Ovary (tissue), 7 donors: ENCODE measurements at regions not wholly inside any gene's neighbourhood (a gene's known extent, or its start where the extent isn't known, plus 50 kb on each side); places are given as distances from the start of the nearest gene placed in this dataset.

Experiments
- DNase-seq, 5 donors: peaks; one replicate each; pipeline ENCODE4 v3.0.0-alpha.2; 2019 to 2020
- H3K27ac ChIP-seq, 2 donors: fragments of 200-600 bp; one replicate each; pipeline versions ENCODE4 v1.5.1 to v1.8.0; 2019 to 2022
- H3K27me3 ChIP-seq: fragments of 200-600 bp; one replicate; pipeline ENCODE4 v1.8.0; 2022
- H3K36me3 ChIP-seq: fragments of 200-600 bp; sonication (generic); one replicate; pipeline ENCODE4 v1.5.1; 2019
- H3K4me1 ChIP-seq: one replicate; pipeline ENCODE4 v1.8.1; 2013; ENCODE audit warnings: mild to moderate bottlenecking, moderate library complexity; ENCODE audit not compliant: insufficient read depth
- H3K4me3 ChIP-seq: fragments of 200-600 bp; sonication (generic); one replicate; pipeline ENCODE4 v1.5.1; 2017
- H3K9me3 ChIP-seq, 2 donors: fragments of 200-600 bp in 1 of 2; sonication (generic) in 1 of 2; one replicate each; pipeline versions ENCODE4 v1.5.1 to v1.8.1; 2013 to 2019; ENCODE audit warnings: mild to moderate bottlenecking in 1 of 2, moderate library complexity in 1 of 2
- CTCF ChIP-seq, 3 donors: fragments of 450-650 bp in 2 of 3; fragments of 200-600 bp in 1 of 3; IDR thresholded peaks; one replicate each; pipeline versions ENCODE4 v1.5.1 to v1.8.0; 2016 to 2022; ENCODE audit warnings: antibody characterized with exemption in 3 of 3, mild to moderate bottlenecking in 1 of 3
- EP300 ChIP-seq: sonication (generic); formaldehyde crosslinking; IDR thresholded peaks from one replicate; pipeline ENCODE4 v1.6.1; 2017; ENCODE audit warnings: antibody characterized with exemption
- POLR2A ChIP-seq: fragments of 450-650 bp; IDR thresholded peaks from one replicate; pipeline ENCODE4 v1.6.1; 2017; ENCODE audit warnings: antibody characterized with exemption, mild to moderate bottlenecking, moderate library complexity
- WGBS, 3 donors: extraction: QIAGEN DNeasy Blood & Tissue Kit in 1 of 3; methylation state at CpG; one replicate each; pipeline versions ENCODE4 v1.1.5 to v1.1.7; 2013 to 2017; 5-methylcytosine and 5-hydroxymethylcytosine counted together
- intact Hi-C, 4 donors: fragments of 100-400 bp; cut with DNase I; formaldehyde crosslinking; loops; one replicate each; pipeline versions ENCODE4 v1.11.0 to v1.15.1; 2022 to 2023
- donor health status: DM: no; HTN: no; CAD: no; lungs with moderate emphysema.
- donor health status: DM: no; HTN: no; CAD: no.
- donor health status: Bipolar disorder and iron deficiency.
- donor health status: DM: no; HTN: no; CAD: no.
- donor health status: DM: yes; HTN: yes; CAD: no.

- H3K27ac ChIP-seq, result no peak overlapping the region
- no peak overlapping the region for H3K4me3 ChIP-seq
- H3K27me3 ChIP-seq, result no peaks in the 10 kb centered on the region
- intact Hi-C loops, result loop anchor here in 2 of 4 donors (10.0 kb wide), 1 partner anchor 241 kb away; no protein-coding TSS in a partner anchor
- H3K36me3 ChIP-seq, result no peaks in the 10 kb centered on the region
- no peak for TF ChIP-seq CTCF (IDR thresholded peaks at IDR 0.05)
- TF ChIP-seq POLR2A, result no peak
- TF ChIP-seq EP300, result no peak
- H3K4me1 ChIP-seq, result no peaks in the 10 kb centered on the region
- 86 to 90% (median 87%) methylated on average over 4 of the region's 4 CpGs for WGBS, 3 donors
- DNase-seq, result no peak
- H3K9me3 ChIP-seq, result no peaks in the 10 kb centered on the region
These were observed 121.2 kb upstream of the RASGRP1 start for GRCh38 chr15:38685686-38686339.

GRCh38 chr15:38687340-38687739, 122.7 kb upstream of the RASGRP1 start:
- Histone ChIP-seq H3K27me3 (no peaks in the 10 kb centered on the region), H3K9me3 (no peaks in the 10 kb centered on the region), H3K4me1 (no peaks in the 10 kb centered on the region), H3K27ac (no peak overlapping the region), H3K4me3 (no peak overlapping the region), H3K36me3 (no peaks in the 10 kb centered on the region)
- WGBS, 3 donors, result 20 to 27% (median 26%) methylated on average over 2 of the region's 2 CpGs
- intact Hi-C loops, result loop anchor here in 2 of 4 donors (10.0 kb wide), 1 partner anchor 243 kb away; no protein-coding TSS in a partner anchor
- no peak for DNase-seq
- TF ChIP-seq CTCF (IDR thresholded peaks at IDR 0.05) (no peak), EP300 (no peak), POLR2A (no peak)

GRCh38 chr15:38687775-38688495, 123.3 kb upstream of the RASGRP1 start:
- TF ChIP-seq POLR2A, result no peak
- no peak for TF ChIP-seq CTCF (IDR thresholded peaks at IDR 0.05)
- no peak for TF ChIP-seq EP300
- intact Hi-C loops, result loop anchor here in 2 of 4 donors (10.0 kb wide), 1 partner anchor 243 kb away; no protein-coding TSS in a partner anchor
- 56 to 62% (median 57%) methylated on average over 7 of the region's 7 CpGs for WGBS, 3 donors

GRCh38 chr15:38688761-38689160, 124.1 kb upstream of the RASGRP1 start:
- H3K9me3 ChIP-seq, result no peaks in the 10 kb centered on the region
- DNase-seq, result no peak
- no peaks in the 10 kb centered on the region for H3K36me3 ChIP-seq
- TF ChIP-seq EP300 (no peak), CTCF (IDR thresholded peaks at IDR 0.05) (no peak), POLR2A (no peak)
- H3K27ac ChIP-seq, result no peak overlapping the region
- H3K27me3 ChIP-seq, result no peaks in the 10 kb centered on the region
- H3K4me3 ChIP-seq, result no peak overlapping the region
- 29 to 37% (median 36%) methylated on average over 1 of the region's 1 CpG for WGBS, 3 donors
- no peaks in the 10 kb centered on the region for H3K4me1 ChIP-seq
- intact Hi-C loops, result loop anchor here in 2 of 4 donors (10.0 kb wide), 1 partner anchor 244 kb away; no protein-coding TSS in a partner anchor

More at GRCh38 chr15:38687775-38688495, 123.3 kb upstream of the RASGRP1 start:
- H3K36me3 ChIP-seq, result no peaks in the 10 kb centered on the region
- no peaks in the 10 kb centered on the region for H3K4me1 ChIP-seq
- H3K9me3 ChIP-seq, result no peaks in the 10 kb centered on the region
- DNase-seq, result no peak
- no peak overlapping the region for H3K4me3 ChIP-seq
- no peaks in the 10 kb centered on the region for H3K27me3 ChIP-seq
- no peak overlapping the region for H3K27ac ChIP-seq
